HG03025 (cell line): ENCODE measurements at regions not wholly inside any gene's neighbourhood (a gene's known extent, or its start where the extent isn't known, plus 50 kb on each side); places are given as distances from the start of the nearest gene placed in this dataset.
"Not testable (repeated sequence)": the region's sequence is repeated elsewhere in the genome, so short reads cannot be mapped to it uniquely, and the experiment has no call there.

Source experiments
- ATAC-seq: cut with Tn5 transposase; IDR thresholded peaks from one replicate; pipeline ENCODE4 v1.9.1; 2021; ENCODE audit warnings: mild to moderate bottlenecking, moderate library complexity; ENCODE audit not compliant: unreplicated experiment, low FRiP score

- not testable (repeated sequence) for ATAC-seq
Observed at GRCh38 chr3:195976876-195977275, 68.5 kb upstream of the TNK2 start.

- ATAC-seq = not testable (repeated sequence)
Observed at GRCh38 chr3:195974281-195974680, 65.9 kb upstream of the TNK2 start.

- ATAC-seq = not testable (repeated sequence)
Observed at GRCh38 chr3:195970873-195971272, 62.5 kb upstream of the TNK2 start.

GRCh38 chr3:195969838-195970776, 61.8 kb upstream of the TNK2 start:
- not testable (repeated sequence) for ATAC-seq

GRCh38 chr3:195969341-195969740, 61.0 kb upstream of the TNK2 start:
- not testable (repeated sequence) for ATAC-seq

GRCh38 chr3:195968104-195968503, 59.8 kb upstream of the TNK2 start:
- not testable (repeated sequence) for ATAC-seq

- not testable (repeated sequence) for ATAC-seq
Observed at GRCh38 chr3:195967387-195967720, 59.0 kb upstream of the TNK2 start.

- ATAC-seq = not testable (repeated sequence)
Observed at GRCh38 chr3:195966563-195967386, 58.4 kb upstream of the TNK2 start.

- not testable (repeated sequence) for ATAC-seq
Observed at GRCh38 chr3:195965217-195965616, 56.9 kb upstream of the TNK2 start.

GRCh38 chr3:195964318-195965107, 56.2 kb upstream of the TNK2 start:
- not testable (repeated sequence) for ATAC-seq

- not testable (repeated sequence) for ATAC-seq
Observed at GRCh38 chr3:195962222-195962621, 53.9 kb upstream of the TNK2 start.

GRCh38 chr3:195960971-195961775, 52.8 kb upstream of the TNK2 start:
- not testable (repeated sequence) for ATAC-seq

- ATAC-seq = not testable (repeated sequence)
Observed at GRCh38 chr3:195960164-195960563, 51.8 kb upstream of the TNK2 start.

GRCh38 chr3:195959367-195960157, 51.2 kb upstream of the TNK2 start:
- not testable (repeated sequence) for ATAC-seq

- ATAC-seq = not testable (repeated sequence)
Observed at GRCh38 chr3:195958736-195959135, 50.4 kb upstream of the TNK2 start.
